Uterus (tissue), 3 donors: ENCODE measurements at regions not wholly inside any gene's neighbourhood (a gene's known extent, or its start where the extent isn't known, plus 50 kb on each side); places are given as distances from the start of the nearest gene placed in this dataset.
"Not testable (repeated sequence)": the region's sequence is repeated elsewhere in the genome, so short reads cannot be mapped to it uniquely, and the experiment has no call there.

Experiments used
- DNase-seq, 2 donors: peaks; one replicate each; pipeline ENCODE4 v3.0.0-alpha.2; 2019 to 2020
- H3K27ac ChIP-seq, 2 donors: fragments of 200-600 bp; sonication (generic); 1 replicate in 1 of 2; 2 replicates in 1 of 2; pipeline ENCODE4 v1.5.1; 2016 to 2018
- H3K27me3 ChIP-seq, 2 donors: fragments of 200-600 bp; sonication (generic); one replicate each; pipeline ENCODE4 v1.5.1; 2018 to 2019; ENCODE audit warnings: control low read depth in 1 of 2
- H3K36me3 ChIP-seq, 2 donors: fragments of 200-600 bp; sonication (generic); one replicate each; pipeline ENCODE4 v1.5.1; 2019; ENCODE audit warnings: control low read depth in 1 of 2
- H3K4me1 ChIP-seq, 2 donors: fragments of 200-600 bp; sonication (generic); one replicate each; pipeline ENCODE4 v1.5.1; 2018 to 2019; ENCODE audit warnings: control low read depth in 1 of 2
- H3K4me3 ChIP-seq, 2 donors: fragments of 200-600 bp; sonication (generic); 1 replicate in 1 of 2; 2 replicates in 1 of 2; pipeline ENCODE4 v1.5.1; 2018 to 2019; ENCODE audit warnings: mild to moderate bottlenecking in 1 of 2
- H3K9me3 ChIP-seq, 2 donors: fragments of 200-600 bp; sonication (generic); one replicate each; pipeline ENCODE4 v1.5.1; 2019; ENCODE audit warnings: control low read depth in 1 of 2
- CTCF ChIP-seq, 4 experiments: fragments of 200-600 bp in 2 of 4; fragments of 450-650 bp in 2 of 4; sonication (generic) in 2 of 4; IDR thresholded peaks; one replicate each; pipeline ENCODE4 v1.5.1; 2016 to 2019; ENCODE audit warnings: antibody characterized with exemption in 4 of 4, mild to moderate bottlenecking in 2 of 4, moderate library complexity in 1 of 4
- POLR2A ChIP-seq, 2 donors: fragments of 450-650 bp; IDR thresholded peaks; one replicate each; pipeline ENCODE4 v1.6.1; 2016; ENCODE audit warnings: antibody characterized with exemption in 2 of 2, mild to moderate bottlenecking in 1 of 2, moderate library complexity in 1 of 2
- intact Hi-C: fragments of 100-400 bp; cut with DNase I; formaldehyde crosslinking; loops from one replicate; pipeline ENCODE4 v1.15.1; 2023; ENCODE audit warnings: low total_unique reads
- donor health status: DM: yes; HTN: yes; CAD: no.

- intact Hi-C loops: no loop called here
- no peaks in the 10 kb centered on the region for H3K27me3 ChIP-seq
- no peak for DNase-seq
- H3K36me3 ChIP-seq: no peaks in the 10 kb centered on the region
- H3K4me3 ChIP-seq: no peak overlapping the region
- H3K4me1 ChIP-seq: no peaks in the 10 kb centered on the region
- TF ChIP-seq POLR2A (IDR thresholded peaks at IDR 0.05) (no peak), CTCF (IDR thresholded peaks at IDR 0.05) (no peak)
- no peak overlapping the region for H3K27ac ChIP-seq
- no peaks in the 10 kb centered on the region for H3K9me3 ChIP-seq
These were observed 56.2 kb upstream of the LRRTM4 start for GRCh38 chr2:77578354-77578753.

GRCh38 chr2:77579076-77579769 lies 57.0 kb upstream of the LRRTM4 start:
- Histone ChIP-seq H3K27me3 (no peaks in the 10 kb centered on the region), H3K9me3 (no peaks in the 10 kb centered on the region), H3K27ac (no peak overlapping the region), H3K4me1 (no peaks in the 10 kb centered on the region), H3K4me3 (no peak overlapping the region), H3K36me3 (no peaks in the 10 kb centered on the region)
- TF ChIP-seq CTCF (IDR thresholded peaks at IDR 0.05) (no peak), POLR2A (IDR thresholded peaks at IDR 0.05) (no peak)
- no peak for DNase-seq
- intact Hi-C loops: no loop called here

- H3K4me1 ChIP-seq: no peaks in the 10 kb centered on the region
- no peak for TF ChIP-seq CTCF (IDR thresholded peaks at IDR 0.05)
- no peak for TF ChIP-seq POLR2A (IDR thresholded peaks at IDR 0.05)
- H3K27ac ChIP-seq: no peak overlapping the region
- intact Hi-C loops: no loop called here
- H3K4me3 ChIP-seq: no peak overlapping the region
- no peaks in the 10 kb centered on the region for H3K27me3 ChIP-seq
- DNase-seq: no peak
- no peaks in the 10 kb centered on the region for H3K9me3 ChIP-seq
- H3K36me3 ChIP-seq: no peaks in the 10 kb centered on the region
These were observed 66.3 kb upstream of the LRRTM4 start for GRCh38 chr2:77588438-77588837.

DNA sequence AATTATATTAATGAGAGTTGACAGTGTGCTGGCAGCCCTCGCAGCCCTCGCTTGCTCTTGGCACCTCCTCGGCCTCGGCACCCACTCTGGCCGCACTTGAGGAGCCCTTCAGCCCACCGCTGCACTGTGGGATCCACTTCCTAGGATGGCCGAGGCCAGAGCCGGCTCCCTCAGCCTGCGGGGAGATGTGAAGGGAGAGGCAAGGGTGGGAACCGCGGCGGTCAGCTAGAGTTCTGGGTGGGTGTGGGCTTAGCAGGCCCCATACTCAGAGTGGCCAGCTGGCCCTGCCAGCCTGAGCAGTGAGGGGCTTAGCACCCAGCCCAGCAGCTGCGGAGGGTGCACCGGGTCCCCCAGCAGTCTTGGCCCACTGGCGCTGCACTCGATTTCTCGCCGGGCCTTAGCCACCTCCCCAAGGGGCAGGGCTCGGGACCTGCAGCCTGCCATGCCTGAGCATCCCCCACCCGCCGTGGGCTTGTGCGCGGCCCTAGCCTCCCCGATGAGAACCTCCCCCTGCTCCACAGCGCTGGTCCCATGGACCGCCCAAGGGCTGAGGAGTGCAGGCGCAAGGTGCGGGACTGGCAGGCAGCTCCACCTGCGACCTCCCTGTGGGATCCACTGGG lies 68.2 kb upstream of the LRRTM4 start:
- Histone ChIP-seq H3K4me3 (no peak overlapping the region), H3K27me3 (no peaks in the 10 kb centered on the region), H3K9me3 (no peaks in the 10 kb centered on the region), H3K36me3 (no peaks in the 10 kb centered on the region), H3K4me1 (no peaks in the 10 kb centered on the region), H3K27ac (no peak overlapping the region)
- TF ChIP-seq POLR2A (IDR thresholded peaks at IDR 0.05) (no peak), CTCF (IDR thresholded peaks at IDR 0.05) (no peak)
- DNase-seq: no peak
- intact Hi-C loops: no loop called here

GRCh38 chr2:77592955-77593354 lies 70.8 kb upstream of the LRRTM4 start:
- intact Hi-C loops, H3K36me3 ChIP-seq, H3K27me3 ChIP-seq, H3K9me3 ChIP-seq, DNase-seq, H3K4me1 ChIP-seq, H3K27ac ChIP-seq, H3K4me3 ChIP-seq: not testable (repeated sequence)
